GM23338 (cell line): ENCODE measurements at regions not wholly inside any gene's neighbourhood (a gene's known extent, or its start where the extent isn't known, plus 50 kb on each side); places are given as distances from the start of the nearest gene placed in this dataset.
A peak's percentile ranks its signal among the peaks of the same experiment; 100 is the strongest.

Experiments
- ATAC-seq: fragments of 200-7000 bp; cut with Tn5 transposase; 3 replicates; pipeline ENCODE4 v1.9.1; 2020
- DNase-seq: peaks from one replicate; pipeline ENCODE4 v3.0.0-alpha.2; 2015; ENCODE audit warnings: low spot score
- H2AFZ ChIP-seq: fragments of 200-600 bp; sonication (generic); 2 replicates; pipeline ENCODE4 v1.8.0; 2016; ENCODE audit warnings: antibody characterized with exemption, mild to moderate bottlenecking, moderate library complexity
- H3F3A ChIP-seq: fragments of 200-600 bp; sonication (generic); replicated peaks from 2 replicates; pipeline ENCODE4 v1.8.0; 2017; ENCODE audit warnings: antibody characterized with exemption, mixed run types, low read depth
- H3K27ac ChIP-seq: fragments of 200-600 bp; sonication (generic); 2 replicates; pipeline ENCODE4 v1.6.1; 2016; ENCODE audit warnings: low read depth
- H3K27me3 ChIP-seq: fragments of 200-600 bp; sonication (generic); 2 replicates; pipeline ENCODE4 v1.8.0; 2016; ENCODE audit warnings: mild to moderate bottlenecking, mixed run types, moderate library complexity; ENCODE audit not compliant: insufficient read depth
- H3K36me3 ChIP-seq: fragments of 200-600 bp; sonication (generic); 2 replicates; pipeline ENCODE4 v1.8.0; 2016; ENCODE audit warnings: mild to moderate bottlenecking; ENCODE audit not compliant: insufficient read depth
- H3K4me1 ChIP-seq: fragments of 200-600 bp; sonication (generic); 2 replicates; pipeline ENCODE4 v1.8.0; 2016; ENCODE audit warnings: mild to moderate bottlenecking, moderate library complexity; ENCODE audit not compliant: insufficient read depth
- H3K4me2 ChIP-seq: fragments of 200-600 bp; sonication (generic); 2 replicates; pipeline ENCODE4 v1.7.1; 2017; ENCODE audit warnings: mixed run types
- H3K4me3 ChIP-seq: fragments of 200-600 bp; sonication (generic); 2 replicates; pipeline ENCODE4 v1.6.1; 2016; ENCODE audit warnings: mixed run types
- H3K79me2 ChIP-seq: fragments of 200-600 bp; sonication (generic); replicated peaks from 2 replicates; pipeline ENCODE4 v1.8.0; 2017; ENCODE audit warnings: mild to moderate bottlenecking; ENCODE audit not compliant: insufficient read depth
- H3K9me2 ChIP-seq: fragments of 200-600 bp; sonication (generic); 2 replicates; pipeline ENCODE4 v1.8.0; 2017; ENCODE audit not compliant: insufficient read depth
- H4K20me1 ChIP-seq: fragments of 200-600 bp; sonication (generic); replicated peaks from 2 replicates; pipeline ENCODE4 v1.8.0; 2017; ENCODE audit warnings: mild to moderate bottlenecking; ENCODE audit not compliant: insufficient read depth
- H3K27ac Mint-ChIP-seq: 2 replicates; pipeline ENCODE4 v1.8.0; 2020; ENCODE audit warnings: inconsistent platforms, mild to moderate bottlenecking, moderate library complexity, mixed read lengths
- H3K27me3 Mint-ChIP-seq: 3 replicates; pipeline ENCODE4 v1.8.0; 2022; ENCODE audit warnings: low read depth, mild to moderate bottlenecking, moderate library complexity, mixed read lengths, inconsistent platforms; ENCODE audit not compliant: insufficient read depth, poor library complexity
- H3K36me3 Mint-ChIP-seq: 3 replicates; pipeline ENCODE4 v1.8.0; 2021; ENCODE audit warnings: low read depth, mild to moderate bottlenecking, inconsistent platforms, moderate library complexity, mixed read lengths
- H3K4me1 Mint-ChIP-seq: 3 replicates; pipeline ENCODE4 v1.8.0; 2020; ENCODE audit warnings: mild to moderate bottlenecking, inconsistent platforms, mixed read lengths
- H3K4me3 Mint-ChIP-seq: 3 replicates; pipeline ENCODE4 v1.8.0; 2021; ENCODE audit warnings: moderate library complexity, mild to moderate bottlenecking, inconsistent platforms, mixed read lengths
- H3K9me3 Mint-ChIP-seq: 3 replicates; pipeline ENCODE4 v1.8.0; 2020; ENCODE audit warnings: moderate library complexity, mild to moderate bottlenecking, inconsistent platforms, mixed read lengths
- CREB1 ChIP-seq: fragments of 250-450 bp; sonication (Bioruptor Pico); IDR thresholded peaks from 2 replicates; pipeline ENCODE4 v1.5.0; 2020; ENCODE audit warnings: low read depth, mild to moderate bottlenecking, moderate library complexity
- EZH2 ChIP-seq: fragments of 200-600 bp; sonication (generic); IDR thresholded peaks from one replicate; pipeline ENCODE4 v1.8.0; 2017; ENCODE audit warnings: antibody characterized with exemption, mild to moderate bottlenecking, low read depth; ENCODE audit not compliant: unreplicated experiment
- EZH2phosphoT487 ChIP-seq: fragments of 200-600 bp; sonication (generic); IDR thresholded peaks from one replicate; pipeline ENCODE4 v1.8.1; 2018; ENCODE audit warnings: antibody characterized with exemption; ENCODE audit not compliant: unreplicated experiment
- JUNB ChIP-seq: IDR thresholded peaks from one replicate; pipeline ENCODE4 v1.6.1; 2016; ENCODE audit warnings: antibody characterized with exemption; ENCODE audit not compliant: unreplicated experiment
- POLR2AphosphoS5 ChIP-seq: IDR thresholded peaks from 2 replicates; pipeline ENCODE4 v1.6.1; 2016; ENCODE audit warnings: antibody characterized with exemption, low read depth
- STAT1 ChIP-seq: IDR thresholded peaks from one replicate; pipeline ENCODE4 v1.6.1; 2016; ENCODE audit warnings: antibody characterized with exemption; ENCODE audit not compliant: unreplicated experiment
- ZNF114 ChIP-seq: fragments of 250-450 bp; sonication (Bioruptor Pico); IDR thresholded peaks from 2 replicates; pipeline ENCODE4 v1.5.0; 2020; ENCODE audit warnings: mild to moderate bottlenecking, moderate library complexity
- ZNF331 ChIP-seq: fragments of 250-450 bp; sonication (Bioruptor Pico); IDR thresholded peaks from 2 replicates; pipeline ENCODE4 v1.5.0; 2020; ENCODE audit warnings: low read depth, mild to moderate bottlenecking, moderate library complexity
- ZNF462 ChIP-seq: fragments of 250-450 bp; sonication (Bioruptor Pico); IDR thresholded peaks from 2 replicates; pipeline ENCODE4 v1.5.0; 2020; ENCODE audit warnings: mild to moderate bottlenecking, moderate library complexity
- TF ChIP-seq, protein P1 (sequence below), 2 experiments: fragments of 200-600 bp in 1 of 2; sonication (generic) in 1 of 2; conservative IDR thresholded peaks; 2 replicates each; pipeline versions ENCODE4 v1.5.1 to v1.6.1; 2016 to 2017; ENCODE audit warnings: antibody characterized with exemption in 2 of 2, low read depth in 2 of 2, mild to moderate bottlenecking in 2 of 2, moderate library complexity in 1 of 2
- TF ChIP-seq, protein P2 (sequence below): IDR thresholded peaks from 2 replicates; pipeline ENCODE4 v1.6.1; 2016; ENCODE audit warnings: antibody characterized with exemption

- ATAC-seq (no peak), DNase-seq (no peak)
- Histone ChIP-seq H3K79me2 (no peaks in the 10 kb centered on the region), H2AFZ (no peak overlapping the region), H3F3A (no peaks in the 10 kb centered on the region), H3K9me2 (no peaks in the 10 kb centered on the region; the same call in 1 of the 2 replicates), H3K36me3 (no peaks in the 10 kb centered on the region), H3K4me2 (no peak overlapping the region), H3K27ac (no peak overlapping the region), H3K27me3 (no peaks in the 10 kb centered on the region), H3K4me3 (no peak overlapping the region), H3K4me1 (no peaks in the 10 kb centered on the region; the same call in 1 of the 2 replicates), H4K20me1 (no peaks in the 10 kb centered on the region)
- Mint-ChIP-seq H3K27ac (no peak overlapping the region), H3K27me3 (peaks cover 3% of the 10 kb centered on the region), H3K36me3 (no peaks in the 10 kb centered on the region), H3K4me1 (peaks cover 16% of the 10 kb centered on the region), H3K9me3 (no peaks in the 10 kb centered on the region), H3K4me3 (no peak overlapping the region)
- TF ChIP-seq ZNF114 = no peak
- TF ChIP-seq, protein P1, sequence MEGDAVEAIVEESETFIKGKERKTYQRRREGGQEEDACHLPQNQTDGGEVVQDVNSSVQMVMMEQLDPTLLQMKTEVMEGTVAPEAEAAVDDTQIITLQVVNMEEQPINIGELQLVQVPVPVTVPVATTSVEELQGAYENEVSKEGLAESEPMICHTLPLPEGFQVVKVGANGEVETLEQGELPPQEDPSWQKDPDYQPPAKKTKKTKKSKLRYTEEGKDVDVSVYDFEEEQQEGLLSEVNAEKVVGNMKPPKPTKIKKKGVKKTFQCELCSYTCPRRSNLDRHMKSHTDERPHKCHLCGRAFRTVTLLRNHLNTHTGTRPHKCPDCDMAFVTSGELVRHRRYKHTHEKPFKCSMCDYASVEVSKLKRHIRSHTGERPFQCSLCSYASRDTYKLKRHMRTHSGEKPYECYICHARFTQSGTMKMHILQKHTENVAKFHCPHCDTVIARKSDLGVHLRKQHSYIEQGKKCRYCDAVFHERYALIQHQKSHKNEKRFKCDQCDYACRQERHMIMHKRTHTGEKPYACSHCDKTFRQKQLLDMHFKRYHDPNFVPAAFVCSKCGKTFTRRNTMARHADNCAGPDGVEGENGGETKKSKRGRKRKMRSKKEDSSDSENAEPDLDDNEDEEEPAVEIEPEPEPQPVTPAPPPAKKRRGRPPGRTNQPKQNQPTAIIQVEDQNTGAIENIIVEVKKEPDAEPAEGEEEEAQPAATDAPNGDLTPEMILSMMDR (conservative IDR thresholded peaks at IDR 0.05; ENCODE audit: low read depth in 2 of 2) = peak; percentile 31 to 48; a peak in 3 of 4 replicates
Observed at GRCh38 chr6:1515280-1515679, 94.4 kb upstream of the FOXC1 start.

- Histone ChIP-seq H3K27me3 (no peaks in the 10 kb centered on the region), H3F3A (no peaks in the 10 kb centered on the region), H3K27ac (no peak overlapping the region), H3K4me2 (no peak overlapping the region), H3K9me2 (no peaks in the 10 kb centered on the region; the same call in 1 of the 2 replicates), H3K36me3 (no peaks in the 10 kb centered on the region), H3K4me3 (no peak overlapping the region), H4K20me1 (no peaks in the 10 kb centered on the region), H2AFZ (no peak overlapping the region), H3K4me1 (no peaks in the 10 kb centered on the region), H3K79me2 (no peaks in the 10 kb centered on the region)
- ATAC-seq = no peak
- DNase-seq = no peak
- Mint-ChIP-seq H3K36me3 (no peaks in the 10 kb centered on the region), H3K4me1 (peaks cover 11% of the 10 kb centered on the region), H3K4me3 (no peak overlapping the region), H3K9me3 (no peaks in the 10 kb centered on the region), H3K27me3 (peaks cover 3% of the 10 kb centered on the region), H3K27ac (no peak overlapping the region)
- TF ChIP-seq CREB1 (CRISPR knock-in tag) = no peak
- TF ChIP-seq, protein P1 (conservative IDR thresholded peaks at IDR 0.05; ENCODE audit: low read depth in 2 of 2) = no peak
- no peak for TF ChIP-seq STAT1
- no peak for TF ChIP-seq EZH2phosphoT487
- no peak for TF ChIP-seq JUNB
- TF ChIP-seq EZH2 = no peak
- TF ChIP-seq, protein P2, sequence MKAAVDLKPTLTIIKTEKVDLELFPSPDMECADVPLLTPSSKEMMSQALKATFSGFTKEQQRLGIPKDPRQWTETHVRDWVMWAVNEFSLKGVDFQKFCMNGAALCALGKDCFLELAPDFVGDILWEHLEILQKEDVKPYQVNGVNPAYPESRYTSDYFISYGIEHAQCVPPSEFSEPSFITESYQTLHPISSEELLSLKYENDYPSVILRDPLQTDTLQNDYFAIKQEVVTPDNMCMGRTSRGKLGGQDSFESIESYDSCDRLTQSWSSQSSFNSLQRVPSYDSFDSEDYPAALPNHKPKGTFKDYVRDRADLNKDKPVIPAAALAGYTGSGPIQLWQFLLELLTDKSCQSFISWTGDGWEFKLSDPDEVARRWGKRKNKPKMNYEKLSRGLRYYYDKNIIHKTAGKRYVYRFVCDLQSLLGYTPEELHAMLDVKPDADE = no peak
- no peak for TF ChIP-seq ZNF331
- TF ChIP-seq ZNF462 (CRISPR knock-in tag) = no peak
- no peak for TF ChIP-seq POLR2AphosphoS5
- TF ChIP-seq ZNF114 = no peak
Observed at GRCh38 chr6:1515781-1516180, 93.9 kb upstream of the FOXC1 start.
